Liver (tissue), 8 donors: ENCODE measurements at regions not wholly inside any gene's neighbourhood (a gene's known extent, or its start where the extent isn't known, plus 50 kb on each side); places are given as distances from the start of the nearest gene placed in this dataset.

Experiments used
- DNase-seq: peaks from one replicate; pipeline ENCODE4 v3.0.0-alpha.2; 2017; ENCODE audit warnings: low spot score
- H3K27ac ChIP-seq, 2 donors: one replicate each; pipeline ENCODE4 v1.7.0; 2013; ENCODE audit warnings: inconsistent platforms in 2 of 2, low read length in 2 of 2, control low read depth in 1 of 2, low read depth in 1 of 2, mild to moderate bottlenecking in 1 of 2
- H3K27me3 ChIP-seq, 4 donors: one replicate each; pipeline versions ENCODE4 v1.6.1 to v1.7.0; 2013; ENCODE audit warnings: low read length in 3 of 4, inconsistent platforms in 1 of 4, mild to moderate bottlenecking in 1 of 4, moderate library complexity in 1 of 4; ENCODE audit not compliant: control insufficient read depth in 4 of 4, insufficient read depth in 4 of 4
- H3K36me3 ChIP-seq, 4 donors: one replicate each; pipeline versions ENCODE4 v1.6.1 to v1.7.0; 2013; ENCODE audit warnings: low read length in 3 of 4, mild to moderate bottlenecking in 3 of 4, low read depth in 1 of 4, moderate library complexity in 1 of 4; ENCODE audit not compliant: control insufficient read depth in 4 of 4, insufficient read depth in 3 of 4
- H3K4me1 ChIP-seq, 4 donors: one replicate each; pipeline versions ENCODE4 v1.6.1 to v1.7.0; 2013; ENCODE audit warnings: low read length in 3 of 4, mild to moderate bottlenecking in 3 of 4, moderate library complexity in 1 of 4; ENCODE audit not compliant: control insufficient read depth in 4 of 4, insufficient read depth in 4 of 4
- H3K4me3 ChIP-seq, 3 donors: one replicate each; pipeline versions ENCODE4 v1.6.1 to v1.7.0; 2013; ENCODE audit warnings: low read length in 3 of 3, control low read depth in 1 of 3, low read depth in 1 of 3, mild to moderate bottlenecking in 1 of 3
- H3K9ac ChIP-seq, 2 donors: one replicate each; pipeline ENCODE4 v1.7.0; 2013; ENCODE audit warnings: low read length in 2 of 2, mild to moderate bottlenecking in 2 of 2, moderate library complexity in 2 of 2, control low read depth in 1 of 2, low read depth in 1 of 2
- H3K9me3 ChIP-seq, 4 donors: one replicate each; pipeline versions ENCODE4 v1.6.1 to v1.7.0; 2013; ENCODE audit warnings: low read length in 3 of 4; ENCODE audit not compliant: control insufficient read depth in 4 of 4
- EGR1 ChIP-seq, 2 donors: IDR thresholded peaks; 2 replicates each; pipeline ENCODE4 v1.6.1; 2016 to 2018; ENCODE audit warnings: antibody characterized with exemption in 2 of 2, low read depth in 2 of 2
- FOXA1 ChIP-seq: IDR thresholded peaks from 2 replicates; pipeline ENCODE4 v1.6.1; 2016; ENCODE audit warnings: antibody characterized with exemption
- FOXA2 ChIP-seq: IDR thresholded peaks from 2 replicates; pipeline ENCODE4 v1.6.1; 2016; ENCODE audit warnings: antibody characterized with exemption
- GABPA ChIP-seq, 2 donors: IDR thresholded peaks in 1 of 2; conservative IDR thresholded peaks in 1 of 2; 2 replicates each; pipeline ENCODE4 v1.6.1; 2016; ENCODE audit warnings: antibody characterized with exemption in 2 of 2, mild to moderate bottlenecking in 1 of 2, moderate library complexity in 1 of 2
- HNF4A ChIP-seq, 2 donors: conservative IDR thresholded peaks; 2 replicates each; pipeline ENCODE4 v1.6.1; 2016; ENCODE audit warnings: antibody characterized with exemption in 2 of 2, mild to moderate bottlenecking in 2 of 2
- HNF4G ChIP-seq: IDR thresholded peaks from 2 replicates; pipeline ENCODE4 v1.6.1; 2016; ENCODE audit warnings: antibody characterized with exemption
- JUND ChIP-seq, 2 donors: IDR thresholded peaks; 2 replicates each; pipeline ENCODE4 v1.6.1; 2016; ENCODE audit warnings: antibody characterized with exemption in 2 of 2
- NR2F2 ChIP-seq: IDR thresholded peaks from 2 replicates; pipeline ENCODE4 v1.6.1; 2016; ENCODE audit warnings: antibody characterized with exemption
- RAD21 ChIP-seq, 2 donors: IDR thresholded peaks; 2 replicates each; pipeline ENCODE4 v1.6.1; 2016; ENCODE audit warnings: antibody characterized with exemption in 2 of 2, mild to moderate bottlenecking in 2 of 2
- RXRA ChIP-seq, 2 donors: IDR thresholded peaks; 2 replicates each; pipeline ENCODE4 v1.6.1; 2017 to 2018; ENCODE audit warnings: antibody characterized with exemption in 2 of 2, mild to moderate bottlenecking in 1 of 2
- SP1 ChIP-seq: IDR thresholded peaks from 2 replicates; pipeline ENCODE4 v1.6.1; 2018; ENCODE audit warnings: antibody characterized with exemption, mild to moderate bottlenecking
- TAF1 ChIP-seq: conservative IDR thresholded peaks from 2 replicates; pipeline ENCODE4 v1.6.1; 2016; ENCODE audit warnings: antibody characterized with exemption, mild to moderate bottlenecking
- YY1 ChIP-seq: IDR thresholded peaks from 2 replicates; pipeline ENCODE4 v1.6.1; 2016; ENCODE audit warnings: antibody characterized with exemption, mild to moderate bottlenecking
- WGBS: extraction: QIAGEN DNeasy Blood & Tissue Kit; methylation state at CpG from one replicate; pipeline ENCODE4 v1.1.7; 2013; 5-methylcytosine and 5-hydroxymethylcytosine counted together
- TF ChIP-seq, protein P1 (sequence below): IDR thresholded peaks from 2 replicates; pipeline ENCODE4 v1.6.1; 2016; ENCODE audit warnings: antibody characterized with exemption
- TF ChIP-seq, protein P2 (sequence below): IDR thresholded peaks from 2 replicates; pipeline ENCODE4 v1.6.1; 2016; ENCODE audit warnings: antibody characterized with exemption
- TF ChIP-seq, protein P3 (sequence below): fragments of 150-350 bp; IDR thresholded peaks from 2 replicates; pipeline ENCODE4 v1.5.1; 2017; ENCODE audit warnings: improper control_type of control experiment, low read depth, low read length; ENCODE audit not compliant: missing input control
- TF ChIP-seq, protein P4 (sequence below): IDR thresholded peaks from 2 replicates; pipeline ENCODE4 v1.6.1; 2016; ENCODE audit warnings: antibody characterized with exemption
- TF ChIP-seq, protein P5 (sequence below): IDR thresholded peaks from 2 replicates; pipeline ENCODE4 v1.6.1; 2016; ENCODE audit warnings: antibody characterized with exemption, mild to moderate bottlenecking
- donor health status: healthy.
- donor health status: healthy.
- donor health status: healthy.
- donor health status: healthy.
- donor health status: healthy.

DNA sequence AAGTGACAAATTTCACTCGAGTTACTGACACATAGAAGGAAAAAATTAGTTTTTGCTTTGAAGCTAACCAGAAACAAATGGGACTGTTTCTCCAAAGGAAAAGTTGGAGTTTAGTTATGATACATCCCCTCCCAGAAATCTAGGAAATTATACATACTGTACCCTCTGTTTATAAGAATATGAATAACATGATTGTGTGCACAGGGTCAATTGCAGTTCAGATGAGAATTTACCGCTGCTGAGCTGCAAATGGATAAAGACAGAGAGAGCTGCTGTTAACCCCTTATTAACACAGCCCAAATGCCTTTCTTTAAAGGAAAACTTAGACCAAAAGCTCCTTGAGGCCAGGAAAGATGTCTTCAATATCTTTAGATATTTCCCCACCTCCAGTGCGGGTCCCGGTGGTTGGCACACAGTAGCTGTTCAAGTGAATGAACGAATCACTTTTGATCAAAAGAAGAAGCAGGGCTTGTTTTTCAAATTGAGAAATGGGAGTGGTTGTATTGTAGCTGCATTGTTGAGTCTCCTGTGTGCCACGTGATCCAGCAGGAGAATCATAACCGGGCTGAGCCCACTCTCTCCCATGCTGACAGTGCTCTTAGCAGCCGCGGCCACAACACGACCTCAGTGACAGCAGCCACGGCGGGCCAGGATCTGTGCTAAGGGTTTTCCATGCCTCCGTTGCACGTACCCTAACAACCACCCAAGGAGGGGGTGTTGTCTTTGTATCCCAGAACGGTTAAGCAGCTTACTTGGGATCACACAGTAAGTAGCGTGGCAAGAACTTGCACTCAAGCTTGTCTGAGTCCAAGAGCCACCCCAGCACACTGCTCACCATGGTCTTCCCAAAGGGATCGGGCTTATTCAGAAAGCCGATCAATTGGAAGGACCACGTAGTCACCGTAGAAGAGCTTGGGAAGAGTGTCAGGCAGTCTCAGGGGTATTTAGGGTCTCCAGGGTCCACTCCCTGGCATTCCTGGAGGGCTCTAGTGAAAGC is 53.5 kb upstream of the BMP6 start:
- H3K36me3 ChIP-seq: no peaks in the 10 kb centered on the region
- no peaks in the 10 kb centered on the region for H3K27me3 ChIP-seq
- H3K9me3 ChIP-seq: no peaks in the 10 kb centered on the region
- no peak overlapping the region for H3K4me3 ChIP-seq
- TF ChIP-seq JUND (IDR thresholded peaks at IDR 0.05) (no peak), YY1 (no peak), RAD21 (IDR thresholded peaks at IDR 0.05) (no peak), EGR1 (IDR thresholded peaks at IDR 0.05; ENCODE audit: low read depth in 2 of 2) (no peak), HNF4A (conservative IDR thresholded peaks at IDR 0.05) (no peak), RXRA (IDR thresholded peaks at IDR 0.05) (no peak), HNF4G (no peak), SP1 (no peak), GABPA (IDR thresholded peaks at IDR 0.05 in 1 of 2, conservative IDR thresholded peaks at IDR 0.05 in 1 of 2) (no peak), FOXA1 (no peak), TAF1 (no peak), FOXA2 (no peak), NR2F2 (no peak)
- TF ChIP-seq, protein P1, sequence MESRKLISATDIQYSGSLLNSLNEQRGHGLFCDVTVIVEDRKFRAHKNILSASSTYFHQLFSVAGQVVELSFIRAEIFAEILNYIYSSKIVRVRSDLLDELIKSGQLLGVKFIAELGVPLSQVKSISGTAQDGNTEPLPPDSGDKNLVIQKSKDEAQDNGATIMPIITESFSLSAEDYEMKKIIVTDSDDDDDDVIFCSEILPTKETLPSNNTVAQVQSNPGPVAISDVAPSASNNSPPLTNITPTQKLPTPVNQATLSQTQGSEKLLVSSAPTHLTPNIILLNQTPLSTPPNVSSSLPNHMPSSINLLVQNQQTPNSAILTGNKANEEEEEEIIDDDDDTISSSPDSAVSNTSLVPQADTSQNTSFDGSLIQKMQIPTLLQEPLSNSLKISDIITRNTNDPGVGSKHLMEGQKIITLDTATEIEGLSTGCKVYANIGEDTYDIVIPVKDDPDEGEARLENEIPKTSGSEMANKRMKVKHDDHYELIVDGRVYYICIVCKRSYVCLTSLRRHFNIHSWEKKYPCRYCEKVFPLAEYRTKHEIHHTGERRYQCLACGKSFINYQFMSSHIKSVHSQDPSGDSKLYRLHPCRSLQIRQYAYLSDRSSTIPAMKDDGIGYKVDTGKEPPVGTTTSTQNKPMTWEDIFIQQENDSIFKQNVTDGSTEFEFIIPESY: no peak
- TF ChIP-seq, protein P2, sequence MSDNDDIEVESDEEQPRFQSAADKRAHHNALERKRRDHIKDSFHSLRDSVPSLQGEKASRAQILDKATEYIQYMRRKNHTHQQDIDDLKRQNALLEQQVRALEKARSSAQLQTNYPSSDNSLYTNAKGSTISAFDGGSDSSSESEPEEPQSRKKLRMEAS: no peak
- TF ChIP-seq, protein P3, sequence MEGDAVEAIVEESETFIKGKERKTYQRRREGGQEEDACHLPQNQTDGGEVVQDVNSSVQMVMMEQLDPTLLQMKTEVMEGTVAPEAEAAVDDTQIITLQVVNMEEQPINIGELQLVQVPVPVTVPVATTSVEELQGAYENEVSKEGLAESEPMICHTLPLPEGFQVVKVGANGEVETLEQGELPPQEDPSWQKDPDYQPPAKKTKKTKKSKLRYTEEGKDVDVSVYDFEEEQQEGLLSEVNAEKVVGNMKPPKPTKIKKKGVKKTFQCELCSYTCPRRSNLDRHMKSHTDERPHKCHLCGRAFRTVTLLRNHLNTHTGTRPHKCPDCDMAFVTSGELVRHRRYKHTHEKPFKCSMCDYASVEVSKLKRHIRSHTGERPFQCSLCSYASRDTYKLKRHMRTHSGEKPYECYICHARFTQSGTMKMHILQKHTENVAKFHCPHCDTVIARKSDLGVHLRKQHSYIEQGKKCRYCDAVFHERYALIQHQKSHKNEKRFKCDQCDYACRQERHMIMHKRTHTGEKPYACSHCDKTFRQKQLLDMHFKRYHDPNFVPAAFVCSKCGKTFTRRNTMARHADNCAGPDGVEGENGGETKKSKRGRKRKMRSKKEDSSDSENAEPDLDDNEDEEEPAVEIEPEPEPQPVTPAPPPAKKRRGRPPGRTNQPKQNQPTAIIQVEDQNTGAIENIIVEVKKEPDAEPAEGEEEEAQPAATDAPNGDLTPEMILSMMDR: no peak
- TF ChIP-seq, protein P4, sequence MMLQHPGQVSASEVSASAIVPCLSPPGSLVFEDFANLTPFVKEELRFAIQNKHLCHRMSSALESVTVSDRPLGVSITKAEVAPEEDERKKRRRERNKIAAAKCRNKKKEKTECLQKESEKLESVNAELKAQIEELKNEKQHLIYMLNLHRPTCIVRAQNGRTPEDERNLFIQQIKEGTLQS: no peak
- TF ChIP-seq, protein P5, sequence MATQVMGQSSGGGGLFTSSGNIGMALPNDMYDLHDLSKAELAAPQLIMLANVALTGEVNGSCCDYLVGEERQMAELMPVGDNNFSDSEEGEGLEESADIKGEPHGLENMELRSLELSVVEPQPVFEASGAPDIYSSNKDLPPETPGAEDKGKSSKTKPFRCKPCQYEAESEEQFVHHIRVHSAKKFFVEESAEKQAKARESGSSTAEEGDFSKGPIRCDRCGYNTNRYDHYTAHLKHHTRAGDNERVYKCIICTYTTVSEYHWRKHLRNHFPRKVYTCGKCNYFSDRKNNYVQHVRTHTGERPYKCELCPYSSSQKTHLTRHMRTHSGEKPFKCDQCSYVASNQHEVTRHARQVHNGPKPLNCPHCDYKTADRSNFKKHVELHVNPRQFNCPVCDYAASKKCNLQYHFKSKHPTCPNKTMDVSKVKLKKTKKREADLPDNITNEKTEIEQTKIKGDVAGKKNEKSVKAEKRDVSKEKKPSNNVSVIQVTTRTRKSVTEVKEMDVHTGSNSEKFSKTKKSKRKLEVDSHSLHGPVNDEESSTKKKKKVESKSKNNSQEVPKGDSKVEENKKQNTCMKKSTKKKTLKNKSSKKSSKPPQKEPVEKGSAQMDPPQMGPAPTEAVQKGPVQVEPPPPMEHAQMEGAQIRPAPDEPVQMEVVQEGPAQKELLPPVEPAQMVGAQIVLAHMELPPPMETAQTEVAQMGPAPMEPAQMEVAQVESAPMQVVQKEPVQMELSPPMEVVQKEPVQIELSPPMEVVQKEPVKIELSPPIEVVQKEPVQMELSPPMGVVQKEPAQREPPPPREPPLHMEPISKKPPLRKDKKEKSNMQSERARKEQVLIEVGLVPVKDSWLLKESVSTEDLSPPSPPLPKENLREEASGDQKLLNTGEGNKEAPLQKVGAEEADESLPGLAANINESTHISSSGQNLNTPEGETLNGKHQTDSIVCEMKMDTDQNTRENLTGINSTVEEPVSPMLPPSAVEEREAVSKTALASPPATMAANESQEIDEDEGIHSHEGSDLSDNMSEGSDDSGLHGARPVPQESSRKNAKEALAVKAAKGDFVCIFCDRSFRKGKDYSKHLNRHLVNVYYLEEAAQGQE: no peak
- no peak overlapping the region for H3K27ac ChIP-seq
- no peak for DNase-seq
- no peak overlapping the region for H3K9ac ChIP-seq
- WGBS: 77% methylated on average over 20 of the region's 20 CpGs
- H3K4me1 ChIP-seq: no peaks in the 10 kb centered on the region
